Hepatocyte (in vitro differentiated cells): ENCODE measurements at regions not wholly inside any gene's neighbourhood (a gene's known extent, or its start where the extent isn't known, plus 50 kb on each side); places are given as distances from the start of the nearest gene placed in this dataset.

Source experiments
- EZH2 ChIP-seq: fragments of 200-600 bp; sonication (generic); IDR thresholded peaks from 2 replicates; pipeline ENCODE4 v1.6.1; 2016; ENCODE audit warnings: antibody characterized with exemption, mild to moderate bottlenecking, borderline replicate concordance
- TF ChIP-seq, protein P1 (sequence below): fragments of 200-600 bp; sonication (generic); IDR thresholded peaks from 2 replicates; pipeline ENCODE4 v1.5.1; 2016; ENCODE audit warnings: antibody characterized with exemption, mild to moderate bottlenecking; ENCODE audit not compliant: poor library complexity

DNA sequence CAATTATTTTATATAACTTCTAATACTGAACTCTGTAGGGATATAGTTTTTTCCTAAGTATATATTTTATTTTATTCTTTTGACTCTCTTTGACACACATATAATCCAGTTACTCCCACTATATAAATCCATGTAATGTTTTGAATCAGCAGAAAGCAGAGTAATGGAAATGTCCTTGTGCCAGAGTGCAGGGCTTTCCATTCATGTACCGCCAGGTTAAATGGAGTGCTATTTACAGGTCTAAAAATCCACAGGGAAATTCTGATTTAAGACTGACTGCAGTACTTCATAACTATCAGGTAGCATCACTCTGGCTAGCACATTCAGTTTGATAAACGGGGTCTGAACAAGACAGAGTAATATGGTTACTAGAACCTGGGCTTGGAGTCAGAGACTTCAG is 626.8 kb downstream of the COL12A1 start:
- TF ChIP-seq, protein P1, sequence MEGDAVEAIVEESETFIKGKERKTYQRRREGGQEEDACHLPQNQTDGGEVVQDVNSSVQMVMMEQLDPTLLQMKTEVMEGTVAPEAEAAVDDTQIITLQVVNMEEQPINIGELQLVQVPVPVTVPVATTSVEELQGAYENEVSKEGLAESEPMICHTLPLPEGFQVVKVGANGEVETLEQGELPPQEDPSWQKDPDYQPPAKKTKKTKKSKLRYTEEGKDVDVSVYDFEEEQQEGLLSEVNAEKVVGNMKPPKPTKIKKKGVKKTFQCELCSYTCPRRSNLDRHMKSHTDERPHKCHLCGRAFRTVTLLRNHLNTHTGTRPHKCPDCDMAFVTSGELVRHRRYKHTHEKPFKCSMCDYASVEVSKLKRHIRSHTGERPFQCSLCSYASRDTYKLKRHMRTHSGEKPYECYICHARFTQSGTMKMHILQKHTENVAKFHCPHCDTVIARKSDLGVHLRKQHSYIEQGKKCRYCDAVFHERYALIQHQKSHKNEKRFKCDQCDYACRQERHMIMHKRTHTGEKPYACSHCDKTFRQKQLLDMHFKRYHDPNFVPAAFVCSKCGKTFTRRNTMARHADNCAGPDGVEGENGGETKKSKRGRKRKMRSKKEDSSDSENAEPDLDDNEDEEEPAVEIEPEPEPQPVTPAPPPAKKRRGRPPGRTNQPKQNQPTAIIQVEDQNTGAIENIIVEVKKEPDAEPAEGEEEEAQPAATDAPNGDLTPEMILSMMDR: no peak
- no peak for TF ChIP-seq EZH2
